Activated T-cell treated with anti-CD3 and anti-CD28 coated beads for 48 hours (primary cell): ENCODE measurements at regions not wholly inside any gene's neighbourhood (a gene's known extent, or its start where the extent isn't known, plus 50 kb on each side); places are given as distances from the start of the nearest gene placed in this dataset.
A peak's percentile ranks its signal among the peaks of the same experiment; 100 is the strongest.

Source experiments
- DNase-seq: peaks from one replicate; pipeline ENCODE4 v3.0.0-alpha.2; 2020; ENCODE audit warnings: low read depth

GRCh38 chr2:118321432-118322105, 233.3 kb downstream of the INSIG2 start:
- no peak for DNase-seq

DNA sequence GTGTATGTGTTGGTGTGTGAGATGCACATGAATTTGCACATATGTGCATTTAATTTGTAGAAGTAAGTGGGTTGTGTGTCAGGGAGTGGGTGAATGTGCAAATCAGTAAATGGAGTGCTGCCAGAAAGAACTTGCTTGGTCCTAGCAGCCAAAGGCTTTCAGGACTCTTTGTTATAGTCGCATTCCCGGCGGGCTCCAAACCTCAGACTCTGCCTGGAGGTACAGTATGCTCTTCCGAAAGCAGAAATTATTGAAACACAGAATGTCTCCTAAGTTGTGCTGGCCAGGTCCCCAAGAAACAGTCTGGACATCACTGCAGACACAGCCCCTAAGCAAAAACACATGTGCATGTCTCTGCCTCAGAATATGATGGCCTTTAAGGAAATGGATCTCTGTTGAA, 232.4 kb downstream of the INSIG2 start:
- DNase-seq = no peak

GRCh38 chr2:118320196-118320595, 231.9 kb downstream of the INSIG2 start:
- DNase-seq = no peak

DNA sequence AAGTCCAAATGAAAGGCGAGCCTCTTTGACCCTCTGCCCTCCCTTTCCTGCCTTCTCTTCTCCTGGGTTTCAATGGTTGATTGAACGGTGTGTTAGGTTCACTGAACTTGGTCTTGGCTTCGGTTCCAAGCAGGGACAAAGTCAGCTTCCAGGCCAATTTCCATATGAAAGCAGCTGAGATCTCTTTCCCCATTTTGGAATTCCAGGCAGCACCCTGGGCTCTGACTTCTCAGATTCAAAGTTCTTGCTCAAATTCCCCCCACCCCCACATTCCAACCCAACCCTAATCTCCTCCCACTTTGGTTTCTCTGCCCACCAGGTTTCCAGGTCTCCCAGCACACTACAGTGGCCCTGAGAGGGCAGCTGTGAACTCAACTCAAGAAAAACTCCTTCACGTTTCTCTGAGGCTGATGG, 231.0 kb downstream of the INSIG2 start:
- DNase-seq = no peak

DNA sequence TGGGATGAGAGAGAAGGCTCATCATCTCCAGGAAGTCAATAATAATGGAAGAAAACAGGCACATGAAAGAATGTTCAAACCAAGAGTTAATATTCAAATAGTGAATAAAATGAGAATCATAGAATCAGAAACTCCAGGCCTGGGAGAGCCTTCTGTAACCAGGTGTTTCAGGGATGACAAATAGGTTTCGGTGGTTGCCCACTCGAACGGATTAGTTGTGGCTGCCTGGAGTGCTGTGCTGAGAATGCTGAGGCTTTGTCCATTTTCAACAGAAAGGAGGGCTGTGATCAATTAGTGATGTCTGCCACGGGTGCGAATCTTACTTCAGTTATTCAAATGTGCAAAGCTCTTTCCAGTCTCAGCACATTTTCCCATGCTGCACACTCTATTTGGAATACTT, 227.3 kb downstream of the INSIG2 start:
- no peak for DNase-seq

DNA sequence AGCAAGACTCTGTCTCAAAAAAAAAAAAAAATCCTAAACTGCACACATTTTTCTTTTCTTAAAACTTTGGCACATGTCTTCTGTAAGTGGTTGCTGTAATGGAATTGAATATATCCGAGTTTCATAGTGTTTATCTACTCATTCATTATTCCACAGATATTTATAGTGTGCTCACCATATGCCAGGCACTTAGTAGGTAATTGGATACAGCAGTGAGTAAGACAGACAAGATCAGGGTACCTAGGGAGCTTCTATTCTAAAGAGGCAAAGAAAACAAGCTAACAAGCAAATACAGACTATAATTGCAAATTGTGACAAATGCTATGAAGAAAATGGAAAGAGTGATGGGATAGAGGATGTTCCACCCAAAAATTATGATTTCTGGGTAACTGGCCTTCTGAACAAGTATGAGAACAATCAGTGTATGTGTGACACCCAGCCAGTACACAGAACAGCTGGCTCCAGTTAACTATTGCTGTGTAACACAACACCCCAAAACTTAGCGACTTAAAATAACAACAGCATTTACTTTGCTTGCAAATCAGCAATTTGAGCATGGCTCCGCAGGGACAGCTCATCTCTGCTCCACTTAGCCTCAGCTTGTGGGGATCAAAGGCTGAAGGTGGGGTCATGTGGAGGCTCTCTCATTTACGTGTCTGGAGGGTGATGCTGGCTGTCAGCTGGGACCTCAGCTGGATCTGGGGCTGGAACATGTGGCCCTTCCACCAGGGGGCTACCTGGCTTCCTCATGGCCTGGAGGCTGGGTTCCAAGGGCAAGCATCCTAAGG, 224.9 kb downstream of the INSIG2 start:
- no peak for DNase-seq

DNA sequence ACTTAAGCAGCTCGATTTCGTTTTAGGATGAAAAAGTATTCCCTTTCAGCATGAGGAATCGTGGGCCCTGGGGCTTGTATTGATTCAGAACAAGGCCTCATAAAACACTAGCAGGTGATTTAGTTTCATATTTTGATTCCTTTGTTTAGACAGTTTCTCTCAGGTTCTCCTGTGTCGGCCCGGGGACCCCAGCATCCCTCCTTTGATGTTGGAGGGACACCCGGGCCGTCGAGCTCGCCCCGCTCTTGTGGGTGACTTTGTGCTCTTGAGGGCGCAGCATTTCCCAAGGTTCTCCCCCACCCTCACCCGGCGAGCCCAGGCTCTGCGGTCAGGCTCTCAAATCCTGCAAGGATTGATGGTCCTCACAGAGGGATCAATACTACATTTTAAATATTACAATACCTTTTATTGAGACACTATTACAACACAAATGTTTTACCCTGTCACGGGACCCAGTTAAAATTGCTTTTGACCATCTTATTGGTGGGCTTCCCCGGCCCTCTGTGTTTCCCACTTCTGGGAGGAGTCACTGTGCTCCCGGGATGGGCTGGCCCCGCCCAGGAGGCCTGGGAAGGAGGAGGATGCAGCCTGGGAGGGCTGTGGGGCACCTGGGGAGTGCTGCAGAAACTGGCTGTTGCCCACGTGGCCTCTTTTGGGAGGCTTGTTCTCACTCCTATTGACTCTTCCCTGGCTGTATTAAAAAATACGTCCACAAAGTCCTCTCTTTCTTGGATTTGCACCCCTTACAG, 222.6 kb downstream of the INSIG2 start:
- DNase-seq = no peak

GRCh38 chr2:118309946-118310680, 221.8 kb downstream of the INSIG2 start:
- peak; percentile 72 for DNase-seq

DNA sequence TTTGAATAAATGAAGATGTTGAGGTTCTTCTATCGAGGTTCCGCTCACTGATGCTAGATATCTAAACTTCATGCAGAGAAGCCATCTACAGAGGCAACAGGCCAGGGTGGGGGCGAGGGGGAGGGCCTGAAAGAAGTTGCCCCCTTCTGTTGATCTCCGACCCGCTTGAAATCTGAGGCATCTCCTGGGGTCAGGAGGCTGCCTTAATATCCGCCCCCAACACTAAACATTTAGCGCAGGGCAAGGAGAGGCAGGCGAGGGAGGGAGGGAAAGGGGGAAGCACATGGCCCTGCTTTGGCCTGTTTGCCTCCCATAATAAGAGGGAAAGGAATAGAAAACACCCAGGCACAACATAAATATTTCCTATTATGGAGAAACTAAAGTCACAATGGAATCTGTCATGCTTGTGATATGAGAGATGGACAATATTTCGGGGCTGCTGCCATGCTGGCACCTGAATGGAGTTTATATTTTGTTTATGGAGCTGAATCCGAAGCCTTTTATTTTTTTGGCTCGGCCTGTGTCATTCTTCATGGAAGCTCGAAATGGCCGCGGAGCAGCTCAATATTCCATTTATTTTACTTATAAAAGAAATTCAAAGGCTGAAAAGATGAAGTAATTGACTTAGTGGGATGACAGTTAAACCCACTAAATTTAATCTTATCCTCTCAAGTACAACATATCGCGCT, 221.1 kb downstream of the INSIG2 start:
- DNase-seq = no peak

- DNase-seq = no peak
Measured at GRCh38 chr2:118307864-118308263, 219.6 kb downstream of the INSIG2 start.

- no peak for DNase-seq
Measured at GRCh38 chr2:118301248-118301647, 213.0 kb downstream of the INSIG2 start.

GRCh38 chr2:118300832-118301231, 212.6 kb downstream of the INSIG2 start:
- no peak for DNase-seq

GRCh38 chr2:118296663-118297062, 208.4 kb downstream of the INSIG2 start:
- no peak for DNase-seq

- DNase-seq = no peak
Measured at GRCh38 chr2:118295592-118296390, 207.5 kb downstream of the INSIG2 start.

GRCh38 chr2:118294063-118294462, 205.8 kb downstream of the INSIG2 start:
- DNase-seq = no peak

- no peak for DNase-seq
Measured at GRCh38 chr2:118292991-118293390, 204.7 kb downstream of the INSIG2 start.

- no peak for DNase-seq
Measured at GRCh38 chr2:118291251-118291880, 203.1 kb downstream of the INSIG2 start.

DNA sequence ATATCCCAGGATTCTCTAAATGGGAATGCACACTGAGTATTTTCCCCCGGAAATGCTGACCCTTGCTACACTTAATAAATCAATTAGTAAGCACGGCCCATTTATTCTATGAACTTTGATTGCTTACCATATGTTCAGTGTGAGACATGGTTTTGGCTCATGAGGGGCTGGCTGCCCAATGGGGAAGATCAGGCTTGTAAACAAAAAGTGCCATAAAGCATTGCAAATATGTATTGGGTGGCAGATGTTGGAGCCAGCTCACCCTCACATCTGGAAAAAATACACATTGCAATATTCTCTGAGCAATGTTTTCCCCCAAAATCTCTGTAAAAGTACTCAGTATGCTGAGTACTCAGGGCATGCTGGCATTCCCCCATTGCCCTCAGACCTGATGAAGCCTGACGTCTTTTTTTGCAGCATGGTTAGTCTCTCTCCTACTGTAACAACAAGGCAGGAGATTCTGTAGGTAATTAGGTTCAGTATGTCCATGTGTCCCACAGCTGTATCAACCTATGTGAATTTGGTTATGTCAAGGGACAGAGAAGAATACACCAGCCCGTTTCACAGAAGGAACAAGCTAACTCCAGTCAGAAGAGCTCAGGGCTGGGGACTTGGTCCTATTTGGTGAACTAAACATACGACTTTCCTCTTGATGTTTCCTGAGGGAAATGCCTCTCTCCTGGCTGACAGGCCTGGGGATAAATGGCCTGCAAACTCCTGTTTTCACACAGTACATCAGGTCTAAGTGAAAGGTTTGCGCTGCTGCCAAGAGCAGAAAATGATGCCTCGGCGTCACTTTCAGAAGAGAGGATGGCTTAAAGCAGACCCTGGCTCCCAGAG, 202.4 kb downstream of the INSIG2 start:
- no peak for DNase-seq

GRCh38 chr2:118279005-118279404, 190.7 kb downstream of the INSIG2 start:
- no peak for DNase-seq
